ENCODE measurements at regions not wholly inside any gene's neighbourhood (a gene's known extent, or its start where the extent isn't known, plus 50 kb on each side); places are given as distances from the start of the nearest gene placed in this dataset.

- Mint-ChIP-seq H3K4me3 (no peak overlapping the region), H3K4me1 (ENCODE audit: low read depth) (no peaks in the 10 kb centered on the region), H3K27me3 (ENCODE audit: insufficient read depth) (peaks cover 2% of the 10 kb centered on the region), H3K9me3 (no peaks in the 10 kb centered on the region), H3K36me3 (ENCODE audit: low read depth) (no peaks in the 10 kb centered on the region), H3K27ac (no peak overlapping the region)
- no peak for DNase-seq
- no peak for TF ChIP-seq CTCF (IDR thresholded peaks at IDR 0.05)
Observed at GRCh38 chr4:94156826-94157225, 50.8 kb upstream of the SMARCAD1 start.

All from HFFc6 (cell line).